ENCODE measurements at regions not wholly inside any gene's neighbourhood (a gene's known extent, or its start where the extent isn't known, plus 50 kb on each side); places are given as distances from the start of the nearest gene placed in this dataset.

DNA sequence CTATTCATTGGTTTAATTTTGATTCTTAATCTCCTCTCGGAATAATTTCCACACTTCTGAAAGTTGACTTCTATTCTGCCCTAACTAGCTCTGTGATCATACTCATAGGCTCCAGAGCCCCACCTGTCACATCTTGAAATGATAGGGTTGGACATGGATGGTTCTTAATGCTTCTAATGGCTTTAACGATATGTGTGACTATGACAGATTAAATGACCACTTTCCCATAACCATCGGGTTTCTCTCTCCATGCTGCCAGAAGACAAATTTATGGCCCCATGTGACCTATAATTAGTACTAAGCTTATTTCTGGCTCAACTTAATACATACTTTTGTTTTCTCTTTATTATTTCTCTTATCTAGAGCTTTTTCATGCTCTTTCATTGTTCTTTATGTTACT is 251.1 kb upstream of the TUT7 start:
- H3K27me3 Mint-ChIP-seq, result peaks cover 8% of the 10 kb centered on the region
- intact Hi-C loops (cut with DNase I, micrococcal nuclease), result no loop called here
- POLR2A ChIA-PET, result no interaction called here
- DNase-seq, result no peak
- CTCF ChIA-PET, result no interaction called here
- H3K27ac Mint-ChIP-seq, result no peak overlapping the region
- no peaks in the 10 kb centered on the region for H3K9me3 Mint-ChIP-seq (ENCODE audit: low read depth)
- no peaks in the 10 kb centered on the region for H3K36me3 Mint-ChIP-seq (ENCODE audit: low read depth)
- no peak for ATAC-seq
- no peaks in the 10 kb centered on the region for H3K4me1 Mint-ChIP-seq
- no peak overlapping the region for H3K4me3 Mint-ChIP-seq

GRCh38 chr9:86604741-86605140 is 250.5 kb upstream of the TUT7 start:
- Mint-ChIP-seq H3K27ac (no peak overlapping the region), H3K4me1 (no peaks in the 10 kb centered on the region), H3K9me3 (ENCODE audit: low read depth) (no peaks in the 10 kb centered on the region), H3K4me3 (no peak overlapping the region), H3K27me3 (peaks cover 12% of the 10 kb centered on the region), H3K36me3 (ENCODE audit: low read depth) (no peaks in the 10 kb centered on the region)
- DNase-seq, result no peak
- no peak for ATAC-seq
- intact Hi-C loops (cut with DNase I, micrococcal nuclease), result no loop called here
- POLR2A ChIA-PET, result no interaction called here
- CTCF ChIA-PET, result no interaction called here

- ATAC-seq (no peak), DNase-seq (no peak)
- ChIA-PET CTCF (no interaction called here), POLR2A (no interaction called here)
- Mint-ChIP-seq H3K27ac (no peak overlapping the region), H3K4me1 (no peaks in the 10 kb centered on the region), H3K36me3 (ENCODE audit: low read depth) (no peaks in the 10 kb centered on the region), H3K27me3 (peaks cover 15% of the 10 kb centered on the region), H3K9me3 (ENCODE audit: low read depth) (no peaks in the 10 kb centered on the region), H3K4me3 (no peak overlapping the region)
- intact Hi-C loops (cut with DNase I, micrococcal nuclease), result no loop called here
These were observed 248.5 kb upstream of the TUT7 start for GRCh38 chr9:86602715-86603114.

DNA sequence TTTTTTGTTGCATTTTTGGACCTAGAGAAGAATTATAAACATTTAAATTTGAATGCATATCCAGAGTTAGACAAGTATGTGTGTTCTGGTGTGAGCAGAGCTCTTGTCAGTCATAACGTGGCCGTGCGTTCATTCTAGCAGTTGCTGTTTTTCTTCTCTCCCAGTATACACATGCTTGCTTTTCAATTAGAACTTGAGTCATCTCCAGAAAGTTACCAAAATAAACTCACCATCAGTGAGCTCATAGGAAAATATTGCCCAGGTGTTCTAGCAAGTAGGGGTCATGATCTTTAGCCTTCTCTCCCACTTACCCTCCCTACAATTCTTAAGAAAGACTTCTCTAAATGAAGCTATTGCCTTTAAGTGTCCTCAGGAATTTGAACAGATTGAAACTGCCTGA is 247.5 kb upstream of the TUT7 start:
- no peaks in the 10 kb centered on the region for H3K9me3 Mint-ChIP-seq (ENCODE audit: low read depth)
- intact Hi-C loops (cut with DNase I, micrococcal nuclease), result no loop called here
- DNase-seq (no peak), ATAC-seq (no peak)
- no peak overlapping the region for H3K4me3 Mint-ChIP-seq
- ChIA-PET POLR2A (no interaction called here), CTCF (no interaction called here)
- H3K27me3 Mint-ChIP-seq, result peaks cover 16% of the 10 kb centered on the region
- no peaks in the 10 kb centered on the region for H3K36me3 Mint-ChIP-seq (ENCODE audit: low read depth)
- no peaks in the 10 kb centered on the region for H3K4me1 Mint-ChIP-seq
- H3K27ac Mint-ChIP-seq, result no peak overlapping the region

- H3K9me3 Mint-ChIP-seq (ENCODE audit: low read depth), result no peaks in the 10 kb centered on the region
- H3K27me3 Mint-ChIP-seq, result peaks cover 16% of the 10 kb centered on the region
- no peaks in the 10 kb centered on the region for H3K4me1 Mint-ChIP-seq
- H3K36me3 Mint-ChIP-seq (ENCODE audit: low read depth), result no peaks in the 10 kb centered on the region
- ChIA-PET CTCF (interaction anchor here (0.6 kb wide), 1 partner anchor 725 kb away, joined by 4 read pairs; no protein-coding TSS in a partner anchor), POLR2A (no interaction called here)
- DNase-seq (no peak), ATAC-seq (no peak)
- no peak overlapping the region for H3K27ac Mint-ChIP-seq
- intact Hi-C loops (cut with DNase I, micrococcal nuclease), result no loop called here
- no peak overlapping the region for H3K4me3 Mint-ChIP-seq
These were observed 246.8 kb upstream of the TUT7 start for GRCh38 chr9:86600977-86601376.

GRCh38 chr9:86600291-86600690 is 246.1 kb upstream of the TUT7 start:
- no peak for DNase-seq
- H3K4me1 Mint-ChIP-seq, result no peaks in the 10 kb centered on the region
- no peak overlapping the region for H3K4me3 Mint-ChIP-seq
- H3K27me3 Mint-ChIP-seq, result peaks cover 16% of the 10 kb centered on the region
- H3K36me3 Mint-ChIP-seq (ENCODE audit: low read depth), result no peaks in the 10 kb centered on the region
- H3K9me3 Mint-ChIP-seq (ENCODE audit: low read depth), result no peaks in the 10 kb centered on the region
- POLR2A ChIA-PET, result no interaction called here
- CTCF ChIA-PET, result interaction anchor here (0.6 kb wide), 1 partner anchor 726 kb away, joined by 4 read pairs; no protein-coding TSS in a partner anchor
- ATAC-seq, result no peak
- no peak overlapping the region for H3K27ac Mint-ChIP-seq
- intact Hi-C loops (cut with DNase I, micrococcal nuclease), result no loop called here

GRCh38 chr9:86599561-86599960 is 245.4 kb upstream of the TUT7 start:
- ATAC-seq, result no peak
- Mint-ChIP-seq H3K27me3 (peaks cover 21% of the 10 kb centered on the region), H3K4me1 (no peaks in the 10 kb centered on the region), H3K36me3 (ENCODE audit: low read depth) (no peaks in the 10 kb centered on the region), H3K27ac (no peak overlapping the region), H3K9me3 (ENCODE audit: low read depth) (no peaks in the 10 kb centered on the region), H3K4me3 (no peak overlapping the region)
- DNase-seq, result no peak
- CTCF ChIA-PET, result interaction anchor here (0.5 kb wide), 2 partner anchors 217 to 1493 kb away, joined by 3 read pairs; no protein-coding TSS in a partner anchor
- POLR2A ChIA-PET, result no interaction called here
- intact Hi-C loops (cut with DNase I, micrococcal nuclease), result no loop called here

DNA sequence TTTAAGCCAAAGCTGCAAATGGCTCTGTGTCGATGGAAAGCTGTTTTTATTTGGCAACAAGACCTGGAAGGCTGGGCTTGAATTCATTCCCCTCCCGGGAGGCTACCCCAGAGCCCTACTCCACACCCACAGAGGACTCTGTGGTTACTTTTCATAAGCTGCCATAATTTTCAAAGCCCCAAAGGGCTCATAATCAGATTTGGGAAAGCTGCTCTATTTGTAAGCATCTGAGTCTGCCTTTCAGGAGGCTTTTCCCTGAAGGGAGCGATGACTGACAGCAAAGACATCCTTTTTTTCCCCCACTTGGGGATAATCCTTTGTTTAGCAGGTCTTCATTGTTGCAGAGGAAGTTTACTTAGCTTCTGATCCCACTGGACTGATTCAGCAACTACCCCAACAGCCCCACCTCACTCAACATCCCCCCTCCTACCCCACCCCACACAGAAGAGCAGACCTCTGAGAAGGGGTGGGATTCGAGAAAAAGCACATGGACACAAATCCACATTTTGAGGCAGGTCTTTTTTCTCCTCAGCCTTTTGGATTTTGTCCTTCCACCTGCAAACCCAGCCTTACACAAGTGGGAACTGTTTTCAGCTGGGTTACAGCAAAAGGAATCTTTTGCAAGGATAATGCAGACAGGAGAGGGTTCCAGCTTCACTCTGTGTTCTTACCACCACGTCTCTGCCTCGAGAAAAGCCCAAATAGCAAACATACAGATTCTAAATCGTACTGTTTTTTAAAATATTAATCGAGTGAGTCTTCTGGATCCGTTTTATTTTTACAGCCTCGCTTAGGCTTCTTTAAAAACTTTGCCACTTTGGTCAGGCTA is 244.4 kb upstream of the TUT7 start:
- CTCF ChIA-PET, result interaction anchor here (0.5 kb wide), 1 partner anchor 1492 kb away, joined by 3 read pairs; no protein-coding TSS in a partner anchor

DNA sequence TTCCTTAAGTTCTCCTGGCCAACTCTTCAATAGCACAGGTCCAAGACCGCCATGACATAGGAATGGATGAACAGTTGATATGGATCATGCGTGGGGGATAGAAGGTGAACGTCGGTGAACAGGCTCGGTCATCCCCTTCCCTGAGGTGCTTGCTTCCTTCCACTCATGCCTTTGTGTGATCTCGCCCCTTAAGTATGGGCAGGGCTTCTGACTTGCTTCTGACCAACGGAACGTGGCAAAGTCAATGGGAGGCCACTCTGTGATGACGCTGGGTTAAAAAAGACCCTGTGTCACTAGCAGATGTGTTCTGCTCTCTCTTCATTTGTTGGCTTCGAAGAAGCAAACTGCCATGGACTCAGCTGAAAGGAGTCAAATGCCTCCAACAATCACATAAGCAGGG is 240.5 kb upstream of the TUT7 start:
- H3K4me3 Mint-ChIP-seq, result no peak overlapping the region
- POLR2A ChIA-PET, result no interaction called here
- H3K36me3 Mint-ChIP-seq (ENCODE audit: low read depth), result no peaks in the 10 kb centered on the region
- CTCF ChIA-PET, result interaction anchor here (1.1 kb wide), 1 partner anchor 9 kb away, joined by 6 read pairs; no protein-coding TSS in a partner anchor
- H3K27ac Mint-ChIP-seq, result no peak overlapping the region
- peaks cover 8% of the 10 kb centered on the region for H3K27me3 Mint-ChIP-seq
- no peaks in the 10 kb centered on the region for H3K4me1 Mint-ChIP-seq
- H3K9me3 Mint-ChIP-seq (ENCODE audit: low read depth), result no peaks in the 10 kb centered on the region
- ATAC-seq, result no peak
- intact Hi-C loops (cut with DNase I, micrococcal nuclease), result loop anchor here in 1 of 2 experiments (2.0 kb wide), 1 partner anchor 72 kb away; no protein-coding TSS in a partner anchor
- DNase-seq, result no peak

More for the DNA sequence above, 244.4 kb upstream of the TUT7 start:
- POLR2A ChIA-PET, result interaction anchor here (0.7 kb wide), 1 partner anchor 373 kb away, joined by 4 read pairs; no protein-coding TSS in a partner anchor
- Mint-ChIP-seq H3K27me3 (peaks cover 18% of the 10 kb centered on the region), H3K9me3 (ENCODE audit: low read depth) (no peaks in the 10 kb centered on the region), H3K4me1 (no peaks in the 10 kb centered on the region), H3K4me3 (no peak overlapping the region), H3K36me3 (ENCODE audit: low read depth) (no peaks in the 10 kb centered on the region), H3K27ac (no peak overlapping the region)
- intact Hi-C loops (cut with DNase I, micrococcal nuclease), result no loop called here
- no peak for ATAC-seq
- DNase-seq, result no peak

DNA sequence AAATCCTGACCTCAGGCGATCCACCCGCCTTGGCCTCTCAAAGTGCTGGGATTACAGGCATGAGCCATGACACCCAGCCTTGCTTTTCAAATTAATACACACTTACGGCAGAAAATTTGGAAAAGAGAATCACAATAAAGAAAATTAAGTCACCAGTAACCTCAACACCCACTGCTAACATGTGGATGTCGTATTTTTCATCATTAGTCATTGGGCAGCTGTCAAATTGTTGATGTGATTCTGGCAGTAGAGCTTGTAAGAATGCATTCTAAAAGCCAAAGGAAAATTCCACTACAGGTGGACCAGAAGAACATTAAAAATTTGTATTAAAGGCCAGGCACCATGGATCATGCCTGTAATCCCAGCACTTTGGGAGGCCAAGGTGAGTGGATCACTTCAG is 237.3 kb upstream of the TUT7 start:
- H3K27ac Mint-ChIP-seq, result no peak overlapping the region
- H3K9me3 Mint-ChIP-seq (ENCODE audit: low read depth), result no peaks in the 10 kb centered on the region
- no peaks in the 10 kb centered on the region for H3K4me1 Mint-ChIP-seq
- CTCF ChIA-PET, result no interaction called here
- no peaks in the 10 kb centered on the region for H3K36me3 Mint-ChIP-seq (ENCODE audit: low read depth)
- POLR2A ChIA-PET, result no interaction called here
- no peak overlapping the region for H3K4me3 Mint-ChIP-seq
- peaks cover 9% of the 10 kb centered on the region for H3K27me3 Mint-ChIP-seq
- intact Hi-C loops (cut with DNase I, micrococcal nuclease), result no loop called here
- no peak for ATAC-seq
- DNase-seq, result no peak

- Mint-ChIP-seq H3K27me3 (peaks cover 6% of the 10 kb centered on the region), H3K36me3 (ENCODE audit: low read depth) (no peaks in the 10 kb centered on the region)
These were observed 235.5 kb upstream of the TUT7 start for GRCh38 chr9:86589730-86590129.

GRCh38 chr9:86589273-86589672 is 235.1 kb upstream of the TUT7 start:
- ChIA-PET POLR2A (no interaction called here), CTCF (interaction anchor here (0.7 kb wide), 1 partner anchor 368 kb away, joined by 3 read pairs; no protein-coding TSS in a partner anchor)
- H3K27ac Mint-ChIP-seq, result no peak overlapping the region
- DNase-seq (no peak), ATAC-seq (no peak)
- intact Hi-C loops (cut with DNase I, micrococcal nuclease), result no loop called here
- H3K36me3 Mint-ChIP-seq (ENCODE audit: low read depth), result no peaks in the 10 kb centered on the region
- H3K27me3 Mint-ChIP-seq, result peaks cover 4% of the 10 kb centered on the region
- H3K4me3 Mint-ChIP-seq, result no peak overlapping the region
- no peaks in the 10 kb centered on the region for H3K4me1 Mint-ChIP-seq
- H3K9me3 Mint-ChIP-seq (ENCODE audit: low read depth), result no peaks in the 10 kb centered on the region

More at GRCh38 chr9:86589730-86590129, 235.5 kb upstream of the TUT7 start:
- ATAC-seq (no peak), DNase-seq (no peak)
- Mint-ChIP-seq H3K27ac (no peak overlapping the region), H3K4me3 (no peak overlapping the region), H3K4me1 (no peaks in the 10 kb centered on the region), H3K9me3 (ENCODE audit: low read depth) (no peaks in the 10 kb centered on the region)
- ChIA-PET CTCF (interaction anchor here (0.7 to 1.1 kb wide), 2 partner anchors 9 to 368 kb away, joined by 3 read pairs; no protein-coding TSS in a partner anchor), POLR2A (no interaction called here)
- intact Hi-C loops (cut with DNase I, micrococcal nuclease), result no loop called here

Data from activated CD4-positive, alpha-beta T cell treated with anti-CD3 and anti-CD28 coated beads for 36 hours (primary cell).